Fibroblast of lung (primary cell): ENCODE measurements at regions not wholly inside any gene's neighbourhood (a gene's known extent, or its start where the extent isn't known, plus 50 kb on each side); places are given as distances from the start of the nearest gene placed in this dataset.

Experiments used
- CTCF ChIP-seq, 2 donors: IDR thresholded peaks in 1 of 2; conservative IDR thresholded peaks in 1 of 2; 1 replicate in 1 of 2; 2 replicates in 1 of 2; pipeline ENCODE4 v1.5.1; 2011 to 2012; ENCODE audit warnings: low read length in 2 of 2, control low read depth in 1 of 2, inconsistent platforms in 1 of 2, low read depth in 1 of 2, mild to moderate bottlenecking in 1 of 2
- EZH2 ChIP-seq: IDR thresholded peaks from 2 replicates; pipeline ENCODE4 v1.5.1; 2012; ENCODE audit warnings: low read length, control low read depth, mild to moderate bottlenecking; ENCODE audit errors: missing control alignments

GRCh38 chr9:89778100-89779090 is 173.6 kb downstream of the GADD45G start:
- TF ChIP-seq CTCF (conservative IDR thresholded peaks at IDR 0.05 in 1 of 2, IDR thresholded peaks at IDR 0.05 in 1 of 2; ENCODE audit: low read depth in 1 of 2, low read length in 2 of 2) (no peak), EZH2 (no peak)
